HG02642 (cell line): ENCODE measurements at regions not wholly inside any gene's neighbourhood (a gene's known extent, or its start where the extent isn't known, plus 50 kb on each side); places are given as distances from the start of the nearest gene placed in this dataset.

ENCODE experiments used
- ATAC-seq: cut with Tn5 transposase; IDR thresholded peaks from one replicate; pipeline ENCODE4 v1.9.1; 2021; ENCODE audit warnings: mild to moderate bottlenecking; ENCODE audit not compliant: unreplicated experiment, poor library complexity

DNA sequence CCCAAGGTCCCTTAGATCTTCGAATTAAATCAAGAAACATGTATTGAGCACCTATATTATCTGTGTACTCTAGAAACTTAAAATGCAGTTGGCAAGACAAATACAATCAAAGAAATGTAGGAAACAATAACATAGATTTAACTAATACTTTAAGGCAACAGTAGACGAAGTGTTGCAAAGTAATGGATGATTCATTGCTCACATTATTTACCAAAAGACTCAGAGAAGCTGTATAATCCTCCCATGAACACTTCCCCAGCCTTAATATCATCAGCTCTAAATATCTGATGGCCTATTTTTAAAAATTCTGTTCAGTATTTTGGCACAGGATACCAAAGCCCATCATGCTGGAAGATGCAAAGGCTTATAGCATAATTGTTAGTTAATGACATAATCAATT is 272.1 kb upstream of the TTC14 start:
- ATAC-seq = no peak

DNA sequence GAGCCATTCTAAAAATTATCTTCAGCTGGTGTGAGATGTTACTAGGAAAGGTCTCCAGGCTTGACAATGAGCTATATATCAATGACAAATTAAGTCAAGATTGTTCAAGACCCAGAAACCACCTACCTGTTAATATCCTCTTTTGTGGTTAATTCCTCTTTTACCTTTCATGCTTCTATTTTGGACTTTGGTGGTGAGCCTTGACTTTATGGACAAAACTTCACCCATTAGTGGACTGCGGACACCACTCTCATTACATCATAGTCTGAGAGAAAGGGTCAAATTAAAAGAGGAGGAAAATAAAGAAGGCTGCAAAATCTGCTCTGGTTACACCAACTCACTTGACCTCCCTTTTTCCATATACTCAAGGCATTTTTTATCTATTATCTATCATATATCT is 271.5 kb upstream of the TTC14 start:
- no peak for ATAC-seq

DNA sequence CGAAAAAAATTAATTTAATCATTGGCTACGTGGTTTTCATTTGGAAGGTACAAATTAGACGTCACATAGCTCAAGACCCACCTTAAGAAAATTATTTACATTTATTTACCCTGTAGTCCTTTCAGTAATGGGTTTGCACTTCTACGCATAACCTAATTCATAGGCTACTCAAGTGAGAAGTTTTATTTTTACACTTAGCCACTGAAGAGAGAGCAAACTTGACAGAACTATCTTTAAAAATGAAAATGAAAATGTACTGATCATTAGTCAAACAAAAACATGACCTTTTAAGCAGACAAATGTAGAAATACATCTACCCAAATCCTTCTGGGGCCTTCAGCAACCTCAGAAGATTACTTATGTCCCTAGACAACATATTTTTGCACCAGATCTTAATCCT is 269.4 kb upstream of the TTC14 start:
- ATAC-seq = peak; percentile 64

DNA sequence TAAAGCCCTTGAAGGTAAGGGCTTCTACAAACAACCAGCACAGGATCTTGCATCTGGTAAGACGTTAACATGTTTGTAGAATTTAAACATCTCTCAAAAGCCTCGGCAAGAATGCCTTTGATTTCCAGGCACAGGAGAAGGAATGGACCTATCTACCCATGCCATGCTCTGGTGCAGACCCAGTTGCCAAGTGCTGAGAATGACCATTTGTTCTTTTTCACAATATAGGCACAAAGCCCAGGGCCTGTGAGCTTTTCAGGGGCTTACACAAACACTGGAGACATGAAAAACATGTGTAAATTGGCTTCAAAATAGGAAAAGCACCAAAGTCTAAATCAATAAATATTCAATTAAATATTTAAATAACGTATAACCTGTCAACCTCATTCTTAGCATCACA is 266.9 kb upstream of the TTC14 start:
- no peak for ATAC-seq

DNA sequence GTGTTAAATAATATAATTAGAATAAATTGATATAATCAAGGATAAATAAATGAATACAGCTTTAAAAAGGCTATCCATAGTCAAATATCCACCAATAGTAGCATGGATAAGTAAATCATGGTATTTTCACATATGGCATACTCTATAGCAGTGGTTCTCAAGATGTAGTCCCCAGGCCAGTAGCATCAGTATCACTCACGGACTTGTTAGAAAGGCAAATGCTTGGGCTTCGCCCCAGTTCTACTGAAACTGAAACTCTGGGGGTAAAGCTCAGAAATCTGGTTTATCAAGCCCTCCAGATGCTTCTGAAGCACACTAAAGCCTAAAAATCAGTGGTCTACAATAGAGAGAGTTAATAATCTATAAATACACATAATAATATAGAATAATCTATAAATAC is 261.6 kb upstream of the TTC14 start:
- ATAC-seq = no peak

DNA sequence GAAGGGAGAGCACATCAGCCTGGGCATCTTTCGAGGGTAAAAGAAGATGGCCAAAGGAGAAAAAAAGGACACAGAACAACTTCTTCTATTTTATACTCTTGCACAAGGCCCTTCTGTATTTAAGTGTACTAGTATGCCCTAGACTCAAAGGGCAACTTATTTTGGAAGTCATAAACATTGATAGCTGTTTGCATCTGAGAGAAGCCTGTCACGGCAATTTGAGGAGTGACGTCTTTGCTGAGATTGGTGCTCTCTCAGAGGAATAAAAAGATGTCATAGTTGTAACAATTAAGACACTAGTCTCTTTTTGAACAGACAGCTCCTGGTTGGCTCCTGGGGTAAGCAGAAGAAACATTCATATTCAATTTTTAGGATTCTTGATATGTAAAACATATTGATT is 260.4 kb upstream of the TTC14 start:
- no peak for ATAC-seq

DNA sequence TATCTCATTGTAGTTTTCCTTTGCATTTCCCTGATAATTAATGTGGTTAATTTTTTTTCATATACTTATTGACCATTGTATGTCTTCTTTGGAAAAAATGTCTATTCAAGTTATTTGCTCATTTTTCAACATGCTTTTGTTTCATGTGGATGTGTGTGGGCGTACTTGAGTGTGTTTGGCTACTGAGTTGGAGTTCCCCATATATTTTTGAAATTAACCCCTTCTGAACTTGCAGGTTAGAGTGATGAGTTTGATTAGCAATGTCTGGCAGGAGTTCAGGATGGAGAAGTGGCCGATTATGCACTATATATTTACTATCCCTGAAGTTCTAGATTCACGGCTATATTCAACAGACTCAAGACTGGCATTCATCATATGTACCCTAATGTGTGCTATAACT is 250.4 kb upstream of the TTC14 start:
- no peak for ATAC-seq

DNA sequence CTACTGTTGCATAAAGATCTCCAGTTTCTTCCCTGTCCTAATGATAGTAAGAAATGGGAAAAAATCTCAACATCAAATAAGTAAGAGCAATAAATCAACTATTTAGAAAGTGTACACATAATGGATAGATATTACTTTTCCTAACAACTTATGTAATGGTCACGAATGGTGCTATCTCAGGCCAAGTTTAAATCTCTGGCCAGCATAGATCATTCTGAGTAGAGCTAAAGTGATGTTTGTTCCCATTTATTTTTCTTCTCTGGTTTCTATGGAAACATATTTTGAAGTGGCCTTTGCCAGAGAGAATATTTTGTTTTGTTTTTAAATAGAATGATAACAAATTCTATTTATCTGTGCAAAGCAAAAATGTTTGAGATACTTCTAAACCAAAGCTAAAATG is 249.7 kb upstream of the TTC14 start:
- no peak for ATAC-seq

DNA sequence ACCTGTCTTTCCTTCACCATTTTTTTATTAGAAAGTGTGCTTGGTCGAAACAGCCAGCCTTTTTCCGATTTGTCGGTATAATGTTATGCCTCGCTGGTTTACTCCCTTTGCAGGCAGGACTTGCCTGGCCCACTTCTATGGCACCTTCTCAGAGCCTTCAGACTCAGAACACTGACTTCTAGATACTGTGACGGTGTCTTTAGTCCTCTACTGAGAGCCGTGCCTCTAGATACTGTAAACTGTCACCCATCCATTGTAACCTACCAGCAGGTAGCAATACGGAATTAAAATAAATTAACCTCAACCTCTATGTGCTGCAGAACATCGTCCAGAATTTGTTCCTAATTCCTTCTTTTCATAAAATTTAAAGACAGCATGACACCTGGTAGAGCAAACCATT is 247.7 kb upstream of the TTC14 start:
- ATAC-seq = no peak

DNA sequence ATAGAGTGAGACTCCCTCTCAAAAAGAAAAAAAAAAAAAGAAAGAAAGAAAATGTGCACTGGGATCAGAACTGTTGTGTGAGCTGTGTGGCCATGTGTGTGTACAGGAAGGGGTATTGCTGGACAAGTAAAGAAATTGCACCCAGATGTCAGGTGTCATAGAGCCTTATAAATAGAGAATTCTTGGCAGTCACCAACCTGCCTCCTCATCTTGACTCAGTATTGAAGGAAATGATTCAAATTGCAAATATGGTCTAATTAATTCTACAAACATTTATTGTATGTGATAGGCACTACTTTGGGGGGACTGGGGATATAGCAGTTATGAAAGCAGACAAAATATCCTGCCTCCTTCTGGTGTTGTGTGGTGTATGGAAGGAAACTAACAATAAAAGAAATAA is 243.8 kb upstream of the TTC14 start:
- ATAC-seq = no peak

DNA sequence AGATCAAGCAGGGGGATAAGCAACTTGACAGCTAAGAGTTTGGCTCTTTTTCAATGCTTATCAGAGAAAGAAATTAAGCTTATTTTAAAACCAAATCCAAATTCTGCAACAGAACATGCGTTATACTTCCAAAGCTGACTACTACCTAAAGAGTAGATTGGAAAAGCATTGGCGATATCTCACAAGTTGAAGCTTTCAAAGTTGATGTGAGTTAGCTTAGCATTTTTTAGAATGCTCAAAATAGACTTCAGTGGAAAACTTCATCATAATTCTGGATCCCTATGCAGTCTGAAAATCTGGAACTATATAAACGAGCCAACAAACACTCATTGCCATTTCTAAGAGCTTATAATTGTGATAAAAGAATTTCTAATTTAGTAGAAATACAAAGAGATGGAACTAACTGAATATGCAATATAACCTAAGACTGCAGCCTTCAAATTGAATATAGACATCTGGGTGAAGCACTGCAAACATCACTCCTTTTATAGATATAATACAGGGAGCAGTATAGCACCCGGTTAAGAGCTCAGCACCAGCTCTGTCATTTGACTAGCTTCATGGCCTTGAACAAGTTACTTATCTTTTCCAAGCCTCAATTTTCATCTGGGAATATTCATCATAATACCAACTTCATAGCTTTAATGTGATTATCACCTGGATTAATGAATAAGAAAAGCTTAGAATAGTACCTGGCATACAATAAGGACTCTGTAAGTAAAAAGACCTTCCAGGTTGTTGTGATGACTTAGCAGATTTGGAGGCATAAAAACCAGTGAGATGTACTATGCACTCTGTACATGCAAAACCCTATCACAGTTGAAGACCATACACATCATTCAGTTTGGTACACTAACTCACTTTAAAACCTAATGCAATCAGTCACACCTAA is 242.7 kb upstream of the TTC14 start:
- ATAC-seq = no peak

DNA sequence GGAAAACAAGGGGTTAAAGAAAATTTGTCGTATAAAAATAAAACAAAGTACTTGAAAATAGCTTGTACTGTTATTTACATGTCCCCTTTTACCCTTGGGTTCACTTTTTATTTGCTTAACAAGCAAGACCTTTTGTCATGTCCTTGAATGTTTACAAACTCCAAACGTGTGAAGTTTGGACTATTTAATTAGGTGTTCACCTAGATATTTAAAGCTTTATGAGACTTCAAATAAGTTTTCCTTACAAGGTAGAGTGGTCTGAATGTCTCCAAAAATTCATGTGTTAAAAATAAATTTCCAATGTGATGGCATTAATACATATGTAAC is 242.0 kb upstream of the TTC14 start:
- no peak for ATAC-seq

DNA sequence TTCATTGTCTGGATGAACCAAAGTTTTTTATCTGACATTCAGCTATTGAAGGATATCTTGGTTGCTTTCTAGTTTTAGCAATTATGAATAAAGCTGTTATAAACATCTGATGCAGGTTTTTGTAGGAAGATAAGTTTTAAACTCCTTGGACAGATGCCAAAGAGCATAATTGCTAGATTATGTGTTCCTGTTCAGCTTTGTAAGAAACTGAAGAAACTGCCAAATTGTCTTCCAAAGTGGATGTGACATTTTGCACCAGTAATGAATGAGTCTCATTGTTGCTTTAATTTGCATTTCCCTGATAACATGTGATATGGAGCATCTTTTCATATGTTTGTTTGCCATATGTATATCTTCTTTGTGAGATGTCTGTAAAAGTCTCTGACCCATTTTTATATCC is 239.9 kb upstream of the TTC14 start:
- no peak for ATAC-seq

DNA sequence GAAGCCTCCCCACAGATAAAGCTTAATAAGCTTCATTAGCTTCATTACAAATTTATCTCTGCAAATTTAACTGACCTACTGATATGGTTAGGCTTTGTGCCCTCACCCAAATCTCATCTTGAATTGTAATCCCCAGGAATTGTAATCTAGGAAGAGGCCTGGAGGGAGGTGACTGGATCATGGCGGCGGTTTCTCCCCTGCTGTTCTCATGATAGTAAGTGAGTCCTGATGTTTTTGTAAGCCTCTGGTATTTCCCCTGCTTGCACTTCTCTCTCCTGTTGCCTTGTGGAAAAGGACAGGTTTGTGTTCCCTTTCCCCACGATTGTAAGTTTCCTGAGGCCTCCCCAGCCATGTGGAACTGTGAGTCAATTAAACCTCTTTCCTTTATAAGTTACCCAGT is 226.1 kb upstream of the TTC14 start:
- no peak for ATAC-seq

DNA sequence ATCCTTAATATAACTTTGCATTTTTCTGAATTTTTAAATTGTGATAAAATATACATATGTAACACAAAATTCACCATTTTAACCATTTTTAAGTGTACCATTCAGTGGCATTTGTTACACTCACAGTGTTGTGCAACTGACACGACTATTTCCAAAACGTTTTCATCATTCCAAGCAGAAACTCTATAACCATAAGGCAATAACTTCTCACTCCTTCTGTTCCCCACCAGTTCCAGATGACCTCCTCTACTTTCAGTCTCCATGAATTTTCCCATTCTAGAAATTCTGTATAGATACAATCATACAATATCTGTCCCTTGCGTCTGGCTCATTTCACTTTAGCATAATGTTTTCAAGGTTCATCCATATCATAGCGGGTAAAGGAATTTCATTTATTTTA is 223.5 kb upstream of the TTC14 start:
- no peak for ATAC-seq

DNA sequence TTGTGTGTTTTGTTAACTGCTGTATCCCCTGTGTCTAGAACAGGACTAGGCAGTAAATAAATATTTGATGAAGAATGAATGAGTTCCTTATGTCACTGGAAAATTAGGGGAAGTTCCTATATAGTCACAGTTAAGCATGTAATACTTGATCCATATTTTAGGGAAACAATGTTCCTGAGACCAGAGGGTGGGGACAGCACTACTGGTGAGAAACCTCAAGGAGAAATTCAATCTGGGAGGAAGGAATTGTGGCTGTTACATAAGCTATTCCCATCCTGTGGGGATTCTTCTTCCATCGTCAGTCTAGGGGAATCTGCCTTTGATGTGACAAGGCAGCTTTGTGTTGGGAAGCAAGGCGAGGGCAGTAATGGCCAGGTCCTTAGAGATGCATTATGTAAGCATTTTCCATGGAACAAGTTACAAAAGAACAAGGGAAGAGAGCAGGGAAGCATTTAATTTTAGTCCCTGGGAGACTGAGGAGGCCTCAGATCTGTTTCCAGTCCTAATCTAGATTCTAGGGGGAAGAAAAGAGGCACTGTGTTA is 219.3 kb upstream of the TTC14 start:
- no peak for ATAC-seq

DNA sequence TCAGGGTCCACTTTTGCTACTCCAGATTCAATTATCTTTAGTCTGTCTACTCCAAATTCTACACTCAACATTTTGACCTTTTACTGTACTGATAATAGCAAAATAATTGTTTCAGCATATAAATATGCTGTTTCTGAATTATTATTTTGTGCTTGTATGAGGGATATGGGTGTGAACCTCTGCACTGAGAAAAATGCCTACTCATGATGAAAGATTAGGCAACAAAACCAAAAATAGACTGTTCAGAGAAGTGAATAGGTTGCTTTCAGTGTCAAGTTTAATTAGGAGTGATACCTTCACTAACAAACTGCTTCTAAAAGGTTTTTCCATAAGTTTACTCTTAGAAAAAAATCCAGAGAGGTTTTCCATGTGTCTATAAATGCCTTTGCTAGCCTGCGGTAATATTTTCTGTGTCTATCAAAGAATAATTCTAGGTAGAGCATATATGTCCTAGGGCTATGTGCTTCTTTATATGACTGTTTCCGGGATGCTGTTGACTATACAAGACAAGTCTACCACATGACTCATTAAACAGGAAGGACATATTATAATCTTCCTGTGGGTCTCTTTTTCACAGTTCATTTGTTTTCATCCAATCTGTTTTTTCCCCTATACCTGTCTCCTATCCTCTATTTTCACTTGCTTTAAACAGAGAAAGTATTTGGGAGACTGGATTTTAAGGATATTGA is 218.5 kb upstream of the TTC14 start:
- no peak for ATAC-seq

DNA sequence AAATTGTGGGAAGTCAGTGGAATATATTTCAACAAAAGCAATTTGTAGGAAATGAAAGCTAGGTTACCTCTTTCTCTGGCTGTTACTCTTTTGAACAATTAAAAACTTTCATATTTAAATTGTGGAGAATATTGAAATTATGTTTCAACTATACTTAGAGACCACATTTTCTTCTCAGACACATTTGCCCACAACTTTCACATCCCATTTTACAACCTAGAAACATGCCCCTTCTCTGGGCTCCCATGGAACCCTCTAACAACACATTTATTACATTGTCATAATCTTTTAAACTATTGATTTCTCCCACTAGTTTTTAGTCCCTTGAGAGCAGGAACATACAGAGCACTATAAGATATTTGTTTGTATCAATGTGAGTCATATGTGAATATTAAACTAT is 211.7 kb upstream of the TTC14 start:
- ATAC-seq = no peak

DNA sequence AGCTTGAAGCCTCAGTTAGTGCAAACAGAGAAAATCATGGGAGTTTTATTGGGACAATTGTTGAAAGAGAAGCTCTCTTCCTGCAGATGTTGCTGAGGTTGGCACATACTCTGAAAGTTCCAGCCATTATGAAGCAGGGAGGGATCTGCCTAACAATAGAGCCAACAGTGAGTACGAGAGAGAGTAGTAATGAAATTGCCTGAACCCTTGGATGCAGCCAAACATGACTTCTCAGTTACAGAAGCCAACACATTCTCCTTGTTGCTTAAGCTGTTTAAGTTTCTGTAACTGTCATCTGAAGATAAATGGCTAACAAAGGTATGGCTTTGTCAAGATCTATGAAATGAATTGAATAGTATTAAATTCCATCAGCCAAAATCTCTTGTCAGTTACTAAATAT is 211.0 kb upstream of the TTC14 start:
- no peak for ATAC-seq

DNA sequence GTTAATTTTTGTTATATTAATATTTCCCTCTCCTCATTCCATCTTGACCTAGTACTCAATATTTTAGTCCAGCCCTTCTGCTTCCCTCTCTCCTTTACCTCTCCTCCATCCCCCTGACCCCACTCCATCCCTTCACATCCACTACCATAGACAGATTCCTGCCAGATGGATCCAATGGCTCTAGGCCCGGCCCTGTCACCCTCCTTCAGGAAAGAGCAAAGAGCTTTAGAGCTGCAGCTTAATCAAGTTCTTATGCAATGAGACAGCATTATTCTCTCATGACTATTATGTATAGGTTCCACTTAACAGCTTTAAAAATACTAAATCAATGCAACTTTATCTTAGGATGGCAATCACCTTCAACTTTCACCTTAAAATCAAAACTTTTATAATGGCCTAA is 200.7 kb upstream of the TTC14 start:
- ATAC-seq = no peak

DNA sequence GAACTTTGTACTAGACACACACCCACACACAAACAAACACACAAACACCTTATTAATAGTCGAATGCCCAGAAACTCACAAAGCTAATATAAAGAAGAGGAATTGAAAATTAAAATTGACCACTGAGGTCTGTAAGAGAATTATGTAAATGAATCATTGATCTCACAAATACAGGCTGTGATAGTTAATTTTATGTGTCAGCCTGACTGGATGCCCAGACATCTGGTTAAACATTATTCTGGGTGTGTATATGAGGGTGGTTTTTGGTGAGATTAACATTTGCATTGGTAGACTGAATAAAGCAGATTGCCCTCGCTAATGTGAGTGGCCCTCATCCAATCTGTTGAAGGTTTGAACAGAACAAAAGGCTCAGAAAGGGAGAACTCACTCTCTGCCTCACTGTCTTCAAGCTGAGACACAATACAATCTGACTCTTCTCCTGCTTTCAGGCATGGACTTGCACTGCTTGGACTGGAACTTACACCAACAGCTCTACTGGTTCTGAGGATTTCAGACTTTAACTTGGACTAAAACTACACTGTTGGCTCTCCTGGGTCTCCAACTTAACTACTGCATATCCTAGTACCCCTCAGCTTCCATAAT is 199.4 kb upstream of the TTC14 start:
- peak; percentile 69 for ATAC-seq
